GM21717 (cell line): ENCODE measurements at regions not wholly inside any gene's neighbourhood (a gene's known extent, or its start where the extent isn't known, plus 50 kb on each side); places are given as distances from the start of the nearest gene placed in this dataset.

Source experiments
- ATAC-seq: cut with Tn5 transposase; IDR thresholded peaks from one replicate; pipeline ENCODE4 v1.9.1; 2021; ENCODE audit warnings: mild to moderate bottlenecking, moderate library complexity; ENCODE audit not compliant: unreplicated experiment

GRCh38 chr5:98102936-98103335, 670.5 kb upstream of the RGMB start:
- no peak for ATAC-seq

- ATAC-seq: no peak
Measured at GRCh38 chr5:98103807-98104206, 669.7 kb upstream of the RGMB start.

GRCh38 chr5:98104454-98105188, 668.8 kb upstream of the RGMB start:
- no peak for ATAC-seq

- no peak for ATAC-seq
Measured at GRCh38 chr5:98105681-98106080, 667.8 kb upstream of the RGMB start.

GRCh38 chr5:98106116-98107031, 667.1 kb upstream of the RGMB start:
- ATAC-seq: no peak

- ATAC-seq: no peak
Measured at GRCh38 chr5:98108497-98108896, 665.0 kb upstream of the RGMB start.

- no peak for ATAC-seq
Measured at GRCh38 chr5:98109561-98110006, 663.9 kb upstream of the RGMB start.

GRCh38 chr5:98110282-98110691, 663.2 kb upstream of the RGMB start:
- no peak for ATAC-seq

GRCh38 chr5:98110791-98111190, 662.7 kb upstream of the RGMB start:
- ATAC-seq: no peak

- no peak for ATAC-seq
Measured at GRCh38 chr5:98111686-98112085, 661.8 kb upstream of the RGMB start.

- no peak for ATAC-seq
Measured at GRCh38 chr5:98121036-98121936, 652.2 kb upstream of the RGMB start.

- ATAC-seq: no peak
Measured at GRCh38 chr5:98128271-98128670, 645.2 kb upstream of the RGMB start.

GRCh38 chr5:98128846-98129245, 644.6 kb upstream of the RGMB start:
- ATAC-seq: no peak

GRCh38 chr5:98130261-98131035, 643.0 kb upstream of the RGMB start:
- ATAC-seq: no peak

GRCh38 chr5:98144116-98144515, 629.3 kb upstream of the RGMB start:
- ATAC-seq: no peak

GRCh38 chr5:98144710-98145109, 628.8 kb upstream of the RGMB start:
- ATAC-seq: no peak

GRCh38 chr5:98157368-98157767, 616.1 kb upstream of the RGMB start:
- ATAC-seq: no peak

- ATAC-seq: no peak
Measured at GRCh38 chr5:98158440-98158839, 615.0 kb upstream of the RGMB start.

GRCh38 chr5:98163796-98164493, 609.5 kb upstream of the RGMB start:
- no peak for ATAC-seq

- no peak for ATAC-seq
Measured at GRCh38 chr5:98168871-98169270, 604.6 kb upstream of the RGMB start.
